ENCODE measurements at regions not wholly inside any gene's neighbourhood (a gene's known extent, or its start where the extent isn't known, plus 50 kb on each side); places are given as distances from the start of the nearest gene placed in this dataset.
"Not testable (repeated sequence)": the region's sequence is repeated elsewhere in the genome, so short reads cannot be mapped to it uniquely, and the experiment has no call there.

DNA sequence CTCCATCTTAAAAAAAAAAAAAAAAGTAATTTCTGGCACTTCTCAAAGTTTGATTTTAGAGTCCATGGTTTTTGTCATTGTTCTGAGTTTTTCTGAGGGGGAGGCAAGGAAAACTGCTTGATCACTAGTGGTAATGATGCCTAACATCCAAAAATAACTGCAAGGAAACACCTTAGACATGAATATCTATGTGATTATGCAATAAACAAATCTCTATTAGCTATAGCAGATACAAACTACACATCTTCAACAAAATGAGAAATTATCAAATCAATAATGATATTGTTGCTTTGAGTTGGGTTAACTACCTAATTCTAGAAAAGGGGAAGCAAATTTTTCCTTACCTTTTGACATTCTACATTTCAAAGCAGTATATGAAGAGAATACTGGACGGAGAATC, 230.9 kb upstream of the JARID2 start:
- Histone ChIP-seq H3K36me3 (ENCODE audit: control insufficient read depth in 2 of 3, insufficient read depth in 3 of 3, low read length in 3 of 3) (no peaks in the 10 kb centered on the region), H3K4me3 (ENCODE audit: low read length) (no peak overlapping the region), H3K9me3 (ENCODE audit: control insufficient read depth in 2 of 3, low read length in 3 of 3) (no peaks in the 10 kb centered on the region), H3K4me1 (ENCODE audit: control insufficient read depth in 2 of 2, insufficient read depth in 2 of 2, low read length in 2 of 2) (no peaks in the 10 kb centered on the region), H3K27me3 (ENCODE audit: control insufficient read depth in 2 of 2, insufficient read depth in 2 of 2, low read length in 2 of 2) (no peaks in the 10 kb centered on the region), H3K27ac (ENCODE audit: low read depth, low read length) (no peak overlapping the region)
- no peak overlapping the region for H3K27ac Mint-ChIP-seq
- ChIA-PET POLR2A (no interaction called here), CTCF (no interaction called here)
- no peak for DNase-seq
- no peaks in the 10 kb centered on the region for H3K27me3 Mint-ChIP-seq
- peaks cover 0 to 23% (median 8%) of the 10 kb centered on the region in 7 donors for H3K4me1 Mint-ChIP-seq
- peaks cover 0 to 6% (median 0%) of the 10 kb centered on the region in 11 donors for H3K9me3 Mint-ChIP-seq
- H3K4me3 Mint-ChIP-seq: no peak overlapping the region
- ATAC-seq: no peak
- intact Hi-C loops (cut with micrococcal nuclease): no loop called here
- peaks cover 0 to 2% (median 0%) of the 10 kb centered on the region in 5 donors for H3K36me3 Mint-ChIP-seq

GRCh38 chr6:15016813-15017212, 229.1 kb upstream of the JARID2 start:
- H3K27me3 Mint-ChIP-seq: peaks cover 0 to 12% (median 0%) of the 10 kb centered on the region in 5 donors
- DNase-seq (no peak), ATAC-seq (no peak)
- H3K27ac Mint-ChIP-seq: no peak overlapping the region
- H3K4me1 ChIP-seq (ENCODE audit: control insufficient read depth in 2 of 2, insufficient read depth in 2 of 2, low read length in 2 of 2): no peaks in the 10 kb centered on the region
- peaks cover 0 to 2% (median 0%) of the 10 kb centered on the region in 5 donors for H3K36me3 Mint-ChIP-seq
- peak overlapping the region in 2 of 10 donors; percentile 15 to 25 for H3K4me3 Mint-ChIP-seq
- H3K36me3 ChIP-seq (ENCODE audit: control insufficient read depth in 2 of 3, insufficient read depth in 3 of 3, low read length in 3 of 3): no peaks in the 10 kb centered on the region
- peaks cover 0 to 27% (median 9%) of the 10 kb centered on the region in 7 donors for H3K4me1 Mint-ChIP-seq
- no peaks in the 10 kb centered on the region for H3K27me3 ChIP-seq (ENCODE audit: control insufficient read depth in 2 of 2, insufficient read depth in 2 of 2, low read length in 2 of 2)
- no peak overlapping the region for H3K27ac ChIP-seq (ENCODE audit: low read depth, low read length)
- intact Hi-C loops (cut with micrococcal nuclease): no loop called here
- ChIA-PET CTCF (no interaction called here), POLR2A (no interaction called here)
- no peak overlapping the region for H3K4me3 ChIP-seq (ENCODE audit: low read length)
- H3K9me3 Mint-ChIP-seq: peaks cover 0 to 6% (median 0%) of the 10 kb centered on the region in 11 donors
- H3K9me3 ChIP-seq (ENCODE audit: control insufficient read depth in 2 of 3, low read length in 3 of 3): no peaks in the 10 kb centered on the region

DNA sequence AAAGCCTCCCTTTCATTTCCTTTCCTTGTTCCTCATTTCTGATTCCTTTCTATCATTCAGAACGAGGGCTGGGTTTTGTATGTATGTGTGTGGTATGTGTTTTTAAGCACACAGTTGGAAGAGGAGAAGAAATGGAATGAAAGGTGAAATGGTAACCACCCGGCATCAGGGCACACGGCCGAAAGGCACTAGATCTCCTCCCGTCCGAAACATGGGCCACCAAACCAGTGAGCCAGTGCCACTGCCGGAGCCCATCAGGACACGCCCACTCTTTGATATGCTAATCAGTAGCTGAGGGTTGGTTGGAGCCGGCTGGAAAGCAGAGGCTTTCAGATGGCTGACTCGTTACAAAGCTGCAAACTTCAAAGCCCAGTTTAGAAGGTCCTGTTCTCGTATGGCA, 228.6 kb upstream of the JARID2 start:
- no peaks in the 10 kb centered on the region for H3K9me3 ChIP-seq (ENCODE audit: control insufficient read depth in 2 of 3, low read length in 3 of 3)
- intact Hi-C loops (cut with micrococcal nuclease): no loop called here
- peaks cover 0 to 29% (median 11%) of the 10 kb centered on the region in 7 donors for H3K4me1 Mint-ChIP-seq
- H3K9me3 Mint-ChIP-seq: peaks cover 0 to 6% (median 0%) of the 10 kb centered on the region in 11 donors
- ATAC-seq (peak; percentile 45), DNase-seq (no peak)
- no peak overlapping the region for H3K27ac ChIP-seq (ENCODE audit: low read depth, low read length)
- peaks cover 0 to 2% (median 0%) of the 10 kb centered on the region in 5 donors for H3K36me3 Mint-ChIP-seq
- H3K4me3 Mint-ChIP-seq: peak overlapping the region in 3 of 10 donors; percentile 9 to 25 (median 15)
- peaks cover 0 to 15% (median 0%) of the 10 kb centered on the region in 5 donors for H3K27me3 Mint-ChIP-seq
- no peak overlapping the region for H3K4me3 ChIP-seq (ENCODE audit: low read length)
- no peak overlapping the region for H3K27ac Mint-ChIP-seq
- ChIA-PET POLR2A (no interaction called here), CTCF (interaction anchor here (0.6 kb wide), 1 partner anchor 953 kb away, joined by 3 read pairs; no protein-coding TSS in a partner anchor)
- no peaks in the 10 kb centered on the region for H3K27me3 ChIP-seq (ENCODE audit: control insufficient read depth in 2 of 2, insufficient read depth in 2 of 2, low read length in 2 of 2)
- no peaks in the 10 kb centered on the region for H3K4me1 ChIP-seq (ENCODE audit: control insufficient read depth in 2 of 2, insufficient read depth in 2 of 2, low read length in 2 of 2)
- no peaks in the 10 kb centered on the region for H3K36me3 ChIP-seq (ENCODE audit: control insufficient read depth in 2 of 3, insufficient read depth in 3 of 3, low read length in 3 of 3)

DNA sequence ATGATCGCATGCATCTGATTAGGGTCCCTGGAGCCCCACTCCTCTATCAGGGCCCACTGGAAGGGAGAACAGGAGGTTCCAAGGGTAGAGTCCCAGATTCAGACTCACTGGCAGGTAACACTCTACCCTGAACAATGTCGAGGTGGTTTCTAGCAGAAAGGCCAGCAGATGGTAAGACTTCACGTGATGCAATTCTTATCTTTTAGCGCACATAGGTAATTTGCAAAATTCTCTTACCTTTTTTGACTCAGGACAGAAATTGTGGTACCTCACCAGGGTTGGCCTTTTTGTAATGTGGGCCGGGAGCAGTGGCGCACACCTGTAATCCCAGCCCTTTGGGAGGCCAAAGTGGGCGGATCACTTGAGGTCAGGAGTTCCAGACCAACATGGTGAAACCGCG, 228.1 kb upstream of the JARID2 start:
- ATAC-seq (no peak), DNase-seq (no peak)
- Mint-ChIP-seq H3K36me3 (peaks cover 0 to 2% (median 0%) of the 10 kb centered on the region in 5 donors), H3K27ac (peak overlapping the region in 1 of 9 donors; percentile 25), H3K9me3 (peaks cover 0 to 6% (median 0%) of the 10 kb centered on the region in 11 donors), H3K4me3 (peak overlapping the region in 2 of 10 donors; percentile 15 to 25), H3K27me3 (peaks cover 0 to 15% (median 0%) of the 10 kb centered on the region in 5 donors), H3K4me1 (peaks cover 0 to 29% (median 11%) of the 10 kb centered on the region in 7 donors)
- H3K27ac ChIP-seq (ENCODE audit: low read depth, low read length): no peak overlapping the region
- no peaks in the 10 kb centered on the region for H3K4me1 ChIP-seq (ENCODE audit: control insufficient read depth in 2 of 2, insufficient read depth in 2 of 2, low read length in 2 of 2)
- H3K27me3 ChIP-seq (ENCODE audit: control insufficient read depth in 2 of 2, insufficient read depth in 2 of 2, low read length in 2 of 2): no peaks in the 10 kb centered on the region
- intact Hi-C loops (cut with micrococcal nuclease): no loop called here
- ChIA-PET CTCF (interaction anchor here (0.6 kb wide), 1 partner anchor 954 kb away, joined by 3 read pairs; no protein-coding TSS in a partner anchor), POLR2A (no interaction called here)
- no peaks in the 10 kb centered on the region for H3K36me3 ChIP-seq (ENCODE audit: control insufficient read depth in 2 of 3, insufficient read depth in 3 of 3, low read length in 3 of 3)
- H3K4me3 ChIP-seq (ENCODE audit: low read length): no peak overlapping the region
- no peaks in the 10 kb centered on the region for H3K9me3 ChIP-seq (ENCODE audit: control insufficient read depth in 2 of 3, low read length in 3 of 3)

DNA sequence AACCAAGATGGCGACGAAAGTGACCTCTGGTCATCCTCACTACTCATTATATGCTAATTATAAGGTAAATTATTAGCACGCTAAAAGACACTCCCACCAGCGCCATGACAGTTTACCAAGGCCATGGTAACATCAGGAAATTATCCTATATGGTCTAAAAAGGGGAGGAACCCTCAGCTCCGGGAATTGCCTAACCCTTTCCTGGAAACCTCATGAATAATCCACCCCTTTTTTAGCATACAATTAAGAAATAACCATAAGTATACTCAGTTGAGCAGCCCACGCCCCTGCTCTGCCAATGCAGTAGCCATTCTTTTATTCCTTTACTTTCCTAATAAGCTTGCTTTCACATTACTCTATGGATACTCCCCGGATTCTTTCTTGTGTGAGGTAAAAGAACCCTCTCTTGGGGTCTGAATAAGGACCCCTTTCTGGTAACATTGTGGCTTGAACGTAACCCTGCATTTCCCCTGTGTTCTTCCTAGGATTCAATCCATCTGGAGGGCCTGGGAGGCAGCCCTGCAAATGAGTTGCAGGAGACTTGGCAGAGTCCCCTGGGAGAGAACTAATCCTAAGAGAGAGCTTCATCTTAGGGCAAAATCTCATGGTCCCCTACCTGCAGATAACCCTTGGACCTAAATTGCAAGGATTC, 225.6 kb upstream of the JARID2 start:
- DNase-seq (no peak), ATAC-seq (no peak)
- Histone ChIP-seq H3K36me3 (ENCODE audit: control insufficient read depth in 2 of 3, insufficient read depth in 3 of 3, low read length in 3 of 3) (no peaks in the 10 kb centered on the region), H3K9me3 (ENCODE audit: control insufficient read depth in 2 of 3, low read length in 3 of 3) (no peaks in the 10 kb centered on the region), H3K27ac (ENCODE audit: low read depth, low read length) (no peak overlapping the region), H3K27me3 (ENCODE audit: control insufficient read depth in 2 of 2, insufficient read depth in 2 of 2, low read length in 2 of 2) (no peaks in the 10 kb centered on the region), H3K4me1 (ENCODE audit: control insufficient read depth in 2 of 2, insufficient read depth in 2 of 2, low read length in 2 of 2) (no peaks in the 10 kb centered on the region), H3K4me3 (ENCODE audit: low read length) (no peak overlapping the region)
- intact Hi-C loops (cut with micrococcal nuclease): no loop called here
- H3K27ac Mint-ChIP-seq: peak overlapping the region in 1 of 9 donors; percentile 7
- H3K36me3 Mint-ChIP-seq: no peaks in the 10 kb centered on the region
- peaks cover 0 to 34% (median 11%) of the 10 kb centered on the region in 7 donors for H3K4me1 Mint-ChIP-seq
- ChIA-PET CTCF (no interaction called here), POLR2A (no interaction called here)
- H3K4me3 Mint-ChIP-seq: no peak overlapping the region
- peaks cover 0 to 6% (median 0%) of the 10 kb centered on the region in 11 donors for H3K9me3 Mint-ChIP-seq
- peaks cover 0 to 15% (median 0%) of the 10 kb centered on the region in 5 donors for H3K27me3 Mint-ChIP-seq

- H3K27me3 Mint-ChIP-seq: peaks cover 0 to 15% (median 0%) of the 10 kb centered on the region in 5 donors
- ChIA-PET POLR2A (no interaction called here), CTCF (no interaction called here)
- no peaks in the 10 kb centered on the region for H3K36me3 Mint-ChIP-seq
- H3K9me3 Mint-ChIP-seq: peaks cover 0 to 6% (median 0%) of the 10 kb centered on the region in 11 donors
- no peaks in the 10 kb centered on the region for H3K9me3 ChIP-seq (ENCODE audit: control insufficient read depth in 2 of 3, low read length in 3 of 3)
- H3K4me1 ChIP-seq (ENCODE audit: control insufficient read depth in 2 of 2, insufficient read depth in 2 of 2, low read length in 2 of 2): no peaks in the 10 kb centered on the region
- H3K27me3 ChIP-seq (ENCODE audit: control insufficient read depth in 2 of 2, insufficient read depth in 2 of 2, low read length in 2 of 2): no peaks in the 10 kb centered on the region
- peaks cover 0 to 34% (median 11%) of the 10 kb centered on the region in 7 donors for H3K4me1 Mint-ChIP-seq
- DNase-seq: no peak
- intact Hi-C loops (cut with micrococcal nuclease): no loop called here
- H3K27ac ChIP-seq (ENCODE audit: low read depth, low read length): no peak overlapping the region
- no peak overlapping the region for H3K4me3 Mint-ChIP-seq
- no peak overlapping the region for H3K27ac Mint-ChIP-seq
- ATAC-seq: no peak
- no peaks in the 10 kb centered on the region for H3K36me3 ChIP-seq (ENCODE audit: control insufficient read depth in 2 of 3, insufficient read depth in 3 of 3, low read length in 3 of 3)
- no peak overlapping the region for H3K4me3 ChIP-seq (ENCODE audit: low read length)
Measured at GRCh38 chr6:15021074-15021473, 224.8 kb upstream of the JARID2 start.

- H3K4me1 ChIP-seq (ENCODE audit: control insufficient read depth in 2 of 2, insufficient read depth in 2 of 2, low read length in 2 of 2); H3K36me3 ChIP-seq (ENCODE audit: control insufficient read depth in 2 of 3, insufficient read depth in 3 of 3, low read length in 3 of 3); H3K9me3 ChIP-seq (ENCODE audit: control insufficient read depth in 2 of 3, low read length in 3 of 3); H3K36me3 Mint-ChIP-seq; POLR2A ChIA-PET; H3K27me3 ChIP-seq (ENCODE audit: control insufficient read depth in 2 of 2, insufficient read depth in 2 of 2, low read length in 2 of 2); ATAC-seq; H3K9me3 Mint-ChIP-seq; H3K4me3 ChIP-seq (ENCODE audit: low read length); intact Hi-C loops (cut with micrococcal nuclease); H3K27ac ChIP-seq (ENCODE audit: low read depth, low read length); DNase-seq: not testable (repeated sequence)
- Mint-ChIP-seq H3K4me1 (peaks cover 0 to 24% (median 6%) of the 10 kb centered on the region in 7 donors), H3K27ac (peak overlapping the region in 2 of 9 donors; percentile 19 to 83), H3K4me3 (peak overlapping the region in 1 of 10 donors; percentile 41), H3K27me3 (peaks cover 0 to 15% (median 0%) of the 10 kb centered on the region in 5 donors)
- CTCF ChIA-PET: interaction anchor here (0.7 kb wide), 1 partner anchor 127 kb away, joined by 3 read pairs; no protein-coding TSS in a partner anchor
Measured at GRCh38 chr6:15023018-15023417, 222.9 kb upstream of the JARID2 start.

All from naive thymus-derived CD4-positive, alpha-beta T cell (primary cell).